Hepatocyte (in vitro differentiated cells): ENCODE measurements at regions not wholly inside any gene's neighbourhood (a gene's known extent, or its start where the extent isn't known, plus 50 kb on each side); places are given as distances from the start of the nearest gene placed in this dataset.

Experiments
- DNase-seq: peaks from one replicate; pipeline ENCODE4 v3.0.0-alpha.2; 2016; ENCODE audit warnings: low spot score
- H2AFZ ChIP-seq: fragments of 200-600 bp; sonication (generic); 2 replicates; pipeline ENCODE4 v1.6.0; 2016; ENCODE audit warnings: antibody characterized with exemption, mild to moderate bottlenecking
- H3K27ac ChIP-seq: fragments of 200-600 bp; sonication (generic); 2 replicates; pipeline ENCODE4 v1.5.1; 2016; ENCODE audit warnings: mild to moderate bottlenecking
- H3K27me3 ChIP-seq: fragments of 200-600 bp; sonication (generic); 2 replicates; pipeline ENCODE4 v1.6.1; 2016
- H3K36me3 ChIP-seq: fragments of 200-600 bp; sonication (generic); replicated peaks from 2 replicates; pipeline ENCODE4 v1.5.1; 2016; ENCODE audit warnings: low read depth; ENCODE audit not compliant: insufficient read depth
- H3K4me1 ChIP-seq: fragments of 200-600 bp; sonication (generic); 2 replicates; pipeline ENCODE4 v1.5.1; 2016; ENCODE audit warnings: mild to moderate bottlenecking, moderate library complexity; ENCODE audit not compliant: insufficient read depth
- H3K4me2 ChIP-seq: fragments of 200-600 bp; sonication (generic); 2 replicates; pipeline ENCODE4 v1.6.0; 2016
- H3K4me3 ChIP-seq: fragments of 200-600 bp; sonication (generic); 2 replicates; pipeline ENCODE4 v1.5.1; 2016; ENCODE audit warnings: mild to moderate bottlenecking
- H3K79me2 ChIP-seq: fragments of 200-600 bp; sonication (generic); 2 replicates; pipeline ENCODE4 v1.6.0; 2017; ENCODE audit warnings: mild to moderate bottlenecking
- H3K9me2 ChIP-seq: fragments of 200-600 bp; sonication (generic); replicated peaks from 2 replicates; pipeline ENCODE4 v1.6.0; 2017; ENCODE audit warnings: mild to moderate bottlenecking; ENCODE audit not compliant: insufficient read depth
- H3K9me3 ChIP-seq: fragments of 200-600 bp; sonication (generic); 2 replicates; pipeline ENCODE4 v1.5.1; 2016; ENCODE audit warnings: low read depth, mild to moderate bottlenecking
- H4K20me1 ChIP-seq: fragments of 200-600 bp; sonication (generic); 2 replicates; pipeline ENCODE4 v1.6.0; 2016; ENCODE audit warnings: mild to moderate bottlenecking; ENCODE audit not compliant: insufficient read depth, poor library complexity, severe bottlenecking
- EZH2 ChIP-seq: fragments of 200-600 bp; sonication (generic); IDR thresholded peaks from 2 replicates; pipeline ENCODE4 v1.6.1; 2016; ENCODE audit warnings: antibody characterized with exemption, mild to moderate bottlenecking, borderline replicate concordance
- EZH2phosphoT487 ChIP-seq: fragments of 200-600 bp; sonication (generic); IDR thresholded peaks from one replicate; pipeline ENCODE4 v1.6.1; 2018; ENCODE audit warnings: antibody characterized with exemption, mild to moderate bottlenecking, low read depth, moderate library complexity; ENCODE audit not compliant: unreplicated experiment, severe bottlenecking
- WGBS: methylation state at CpG from one replicate; pipeline ENCODE4 v1.1.6; 2016; ENCODE audit warnings: low lambda C conversion rate; ENCODE audit errors: missing lambda C conversion rate; 5-methylcytosine and 5-hydroxymethylcytosine counted together
- TF ChIP-seq, protein P1 (sequence below): fragments of 200-600 bp; sonication (generic); IDR thresholded peaks from 2 replicates; pipeline ENCODE4 v1.5.1; 2016; ENCODE audit warnings: antibody characterized with exemption, mild to moderate bottlenecking; ENCODE audit not compliant: poor library complexity

DNA sequence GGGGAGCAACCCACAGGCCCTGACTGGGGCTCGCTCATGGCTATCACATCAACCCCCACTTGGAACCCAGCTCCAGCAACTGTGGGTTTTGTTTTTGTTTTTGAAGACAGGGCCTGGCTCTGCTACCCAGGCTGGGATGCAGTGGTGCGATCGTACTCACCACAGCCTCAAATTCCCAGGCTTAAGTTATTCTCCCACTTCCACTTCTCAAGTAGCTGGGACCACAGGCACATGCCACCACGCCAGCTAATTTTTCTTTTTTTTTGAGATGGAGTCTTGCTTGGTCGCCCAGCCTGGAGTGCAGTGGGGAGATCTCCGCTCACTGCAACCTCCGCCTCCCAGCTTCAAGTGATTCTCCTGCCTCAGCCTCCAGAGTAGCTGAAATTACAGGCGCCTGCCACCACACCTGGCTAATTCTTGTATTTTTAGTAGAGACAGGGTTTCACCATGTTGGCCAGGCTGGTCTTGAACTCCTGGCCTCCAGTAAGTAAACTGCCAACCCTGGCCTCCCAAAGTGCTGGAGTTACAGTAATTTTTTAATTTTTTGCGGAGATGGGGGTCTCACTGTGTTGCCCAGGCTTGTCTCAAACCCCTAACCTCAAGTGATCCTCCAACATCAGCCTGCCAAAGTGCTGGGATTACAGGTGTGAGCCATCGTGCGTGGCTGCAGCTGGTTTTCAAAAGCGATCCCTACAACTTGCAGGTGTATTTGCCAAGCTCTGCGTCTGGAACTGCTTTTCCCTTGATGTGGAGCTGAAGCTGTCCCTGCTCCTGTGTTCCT is 228.7 kb downstream of the SKIDA1 start:
- 92% methylated on average over 12 of the region's 13 CpGs for WGBS
- H3K27ac ChIP-seq = no peak overlapping the region
- H4K20me1 ChIP-seq = no peaks in the 10 kb centered on the region
- H3K9me3 ChIP-seq = no peaks in the 10 kb centered on the region
- H2AFZ ChIP-seq = no peak overlapping the region
- H3K27me3 ChIP-seq = no peaks in the 10 kb centered on the region
- TF ChIP-seq, protein P1, sequence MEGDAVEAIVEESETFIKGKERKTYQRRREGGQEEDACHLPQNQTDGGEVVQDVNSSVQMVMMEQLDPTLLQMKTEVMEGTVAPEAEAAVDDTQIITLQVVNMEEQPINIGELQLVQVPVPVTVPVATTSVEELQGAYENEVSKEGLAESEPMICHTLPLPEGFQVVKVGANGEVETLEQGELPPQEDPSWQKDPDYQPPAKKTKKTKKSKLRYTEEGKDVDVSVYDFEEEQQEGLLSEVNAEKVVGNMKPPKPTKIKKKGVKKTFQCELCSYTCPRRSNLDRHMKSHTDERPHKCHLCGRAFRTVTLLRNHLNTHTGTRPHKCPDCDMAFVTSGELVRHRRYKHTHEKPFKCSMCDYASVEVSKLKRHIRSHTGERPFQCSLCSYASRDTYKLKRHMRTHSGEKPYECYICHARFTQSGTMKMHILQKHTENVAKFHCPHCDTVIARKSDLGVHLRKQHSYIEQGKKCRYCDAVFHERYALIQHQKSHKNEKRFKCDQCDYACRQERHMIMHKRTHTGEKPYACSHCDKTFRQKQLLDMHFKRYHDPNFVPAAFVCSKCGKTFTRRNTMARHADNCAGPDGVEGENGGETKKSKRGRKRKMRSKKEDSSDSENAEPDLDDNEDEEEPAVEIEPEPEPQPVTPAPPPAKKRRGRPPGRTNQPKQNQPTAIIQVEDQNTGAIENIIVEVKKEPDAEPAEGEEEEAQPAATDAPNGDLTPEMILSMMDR = no peak
- TF ChIP-seq EZH2 (no peak), EZH2phosphoT487 (no peak)
- no peaks in the 10 kb centered on the region for H3K4me1 ChIP-seq
- no peak overlapping the region for H3K4me2 ChIP-seq
- H3K4me3 ChIP-seq = no peak overlapping the region
- no peak for DNase-seq
- H3K79me2 ChIP-seq = no peaks in the 10 kb centered on the region
- H3K9me2 ChIP-seq = no peaks in the 10 kb centered on the region
- no peaks in the 10 kb centered on the region for H3K36me3 ChIP-seq

DNA sequence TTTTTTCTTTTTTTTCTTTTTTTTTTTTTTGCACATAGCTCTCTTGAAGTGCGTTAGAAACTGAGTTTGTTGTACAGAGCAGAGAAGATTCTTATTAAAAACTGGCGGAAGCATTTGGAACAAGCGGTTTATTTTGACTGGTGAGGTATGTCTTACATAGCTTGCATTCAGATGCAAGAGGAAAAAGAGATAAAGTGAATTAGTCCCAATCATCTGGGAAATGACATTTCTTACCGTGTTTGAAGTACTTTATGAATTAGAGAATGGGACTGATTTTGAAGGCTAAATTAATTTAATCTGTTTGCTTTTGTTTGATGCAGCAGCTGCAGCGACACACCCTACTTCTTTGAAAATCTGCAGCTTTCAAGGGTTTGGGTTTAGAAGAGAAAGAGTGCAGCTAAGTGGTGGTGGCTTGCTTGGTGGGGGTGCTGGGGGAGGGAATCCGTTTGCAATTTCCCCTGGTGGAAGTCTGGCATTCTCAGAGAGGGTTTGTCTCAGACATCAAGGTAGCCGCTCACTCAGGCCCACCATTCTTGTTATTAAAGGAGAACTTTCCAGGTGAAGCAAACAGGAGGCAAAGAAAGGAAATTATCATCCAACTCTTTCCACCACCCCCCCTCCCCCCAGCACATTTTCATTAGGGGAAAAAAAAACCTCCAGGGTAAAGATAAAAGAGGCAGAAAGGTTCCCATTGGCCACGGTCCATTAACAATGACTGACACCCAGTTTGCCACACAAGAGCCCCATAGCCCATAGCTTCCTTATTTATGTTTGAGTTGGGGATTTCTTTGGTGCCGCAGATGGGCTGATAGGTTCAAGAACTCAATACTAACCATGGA is 231.7 kb downstream of the SKIDA1 start:
- Histone ChIP-seq H3K9me3 (no peaks in the 10 kb centered on the region), H3K4me2 (peak overlapping the region; percentile 68), H3K4me3 (no peak overlapping the region), H2AFZ (no peak overlapping the region), H3K36me3 (no peaks in the 10 kb centered on the region), H3K79me2 (no peaks in the 10 kb centered on the region), H4K20me1 (no peaks in the 10 kb centered on the region), H3K27ac (no peak overlapping the region), H3K9me2 (no peaks in the 10 kb centered on the region), H3K27me3 (no peaks in the 10 kb centered on the region), H3K4me1 (no peaks in the 10 kb centered on the region)
- no peak for DNase-seq
- TF ChIP-seq EZH2phosphoT487 = no peak
- TF ChIP-seq, protein P1 = no peak
- TF ChIP-seq EZH2 = no peak
- WGBS = 38% methylated on average over 9 of the region's 9 CpGs

DNA sequence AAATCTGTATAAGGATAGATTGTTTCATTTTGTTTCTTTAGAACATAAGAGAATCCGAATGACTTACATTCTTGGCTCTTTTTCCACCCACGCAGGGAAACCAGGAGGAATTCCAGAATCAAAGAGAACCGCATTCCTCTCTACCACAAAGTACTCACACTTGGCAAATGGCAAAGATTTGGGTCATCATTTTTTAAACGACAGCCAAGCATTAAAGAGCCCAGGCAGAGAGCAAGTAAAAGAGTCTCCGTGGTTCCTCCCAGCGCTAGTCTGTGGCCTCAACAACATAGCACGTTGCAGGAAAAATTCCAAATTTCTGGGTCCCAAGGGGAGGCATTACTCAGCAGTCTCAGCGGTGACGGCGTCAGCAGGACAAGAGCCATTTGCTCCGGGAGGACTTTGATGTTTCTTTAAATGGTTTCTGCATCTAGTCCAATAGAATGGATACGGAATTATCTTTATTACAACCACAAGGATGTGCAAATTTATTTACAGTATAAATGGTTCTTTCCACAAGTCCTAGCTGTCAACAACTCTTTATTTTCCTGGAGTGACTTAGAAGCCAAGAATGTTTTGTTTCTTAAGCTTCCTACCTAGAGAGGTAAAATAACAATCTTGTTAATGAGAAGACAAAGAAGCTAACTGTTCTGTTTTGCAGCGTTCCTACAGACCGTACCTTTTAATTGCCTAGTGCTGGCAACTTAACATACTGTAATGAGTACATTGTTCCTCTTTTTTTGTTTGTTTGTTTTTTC is 232.5 kb downstream of the SKIDA1 start:
- peak overlapping the region; percentile 2 for H2AFZ ChIP-seq

More for the DNA sequence above, 232.5 kb downstream of the SKIDA1 start:
- TF ChIP-seq EZH2 (no peak), EZH2phosphoT487 (no peak)
- TF ChIP-seq, protein P1 = no peak
- peak overlapping the region; percentile 68 for H3K4me2 ChIP-seq
- no peaks in the 10 kb centered on the region for H3K36me3 ChIP-seq
- H3K27me3 ChIP-seq = no peaks in the 10 kb centered on the region
- no peaks in the 10 kb centered on the region for H3K9me2 ChIP-seq
- no peaks in the 10 kb centered on the region for H4K20me1 ChIP-seq
- no peaks in the 10 kb centered on the region for H3K4me1 ChIP-seq
- no peaks in the 10 kb centered on the region for H3K79me2 ChIP-seq
- no peak overlapping the region for H3K4me3 ChIP-seq
- WGBS = 3% methylated on average over 14 of the region's 14 CpGs
- H3K27ac ChIP-seq = peak overlapping the region; percentile 29
- peak; percentile 68 for DNase-seq
- no peaks in the 10 kb centered on the region for H3K9me3 ChIP-seq
